Activated T-cell treated with anti-CD3 and anti-CD28 coated beads, Interleukin-2, amount 50 U/mL, for 24 hours (primary cell): ENCODE measurements at regions not wholly inside any gene's neighbourhood (a gene's known extent, or its start where the extent isn't known, plus 50 kb on each side); places are given as distances from the start of the nearest gene placed in this dataset.
"Not testable (repeated sequence)": the region's sequence is repeated elsewhere in the genome, so short reads cannot be mapped to it uniquely, and the experiment has no call there.

Experiments
- DNase-seq: peaks from one replicate; pipeline ENCODE4 v3.0.0-alpha.2; 2020
- H3K27ac Mint-ChIP-seq: 2 replicates; pipeline ENCODE4 v1.8.0; 2020; ENCODE audit warnings: mild to moderate bottlenecking, mixed read lengths
- H3K27me3 Mint-ChIP-seq: 2 replicates; pipeline ENCODE4 v1.8.0; 2020; ENCODE audit warnings: mixed read lengths
- H3K36me3 Mint-ChIP-seq: 2 replicates; pipeline ENCODE4 v1.8.0; 2020; ENCODE audit warnings: low read depth, mixed read lengths
- H3K4me1 Mint-ChIP-seq: 2 replicates; pipeline ENCODE4 v1.8.0; 2020; ENCODE audit warnings: low read depth, mixed read lengths
- H3K4me3 Mint-ChIP-seq: 2 replicates; pipeline ENCODE4 v1.8.0; 2020; ENCODE audit warnings: mild to moderate bottlenecking, moderate library complexity, mixed read lengths
- H3K9me3 Mint-ChIP-seq: 2 replicates; pipeline ENCODE4 v1.8.0; 2020; ENCODE audit warnings: mixed read lengths

DNA sequence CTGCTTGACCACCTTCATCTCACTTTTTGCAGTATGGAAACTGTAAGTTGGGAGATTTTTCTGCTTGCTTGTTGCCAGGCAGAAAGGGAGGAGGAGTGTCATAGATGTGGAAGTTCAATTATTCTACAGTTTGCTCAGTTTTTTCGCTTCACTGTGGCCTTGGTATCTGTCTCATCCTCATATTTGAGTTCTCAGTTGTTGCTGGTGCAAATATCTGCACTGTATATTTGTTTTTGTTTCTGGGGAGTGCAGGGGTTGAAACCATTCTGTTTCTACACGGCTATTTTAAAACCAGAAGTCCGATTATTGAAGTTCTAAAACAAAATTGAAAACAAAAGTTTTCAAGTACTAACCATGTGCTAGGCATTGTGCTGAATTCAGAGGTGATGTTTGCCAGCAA lies 153.4 kb downstream of the JRKL start:
- Mint-ChIP-seq H3K27me3 (peaks cover 3% of the 10 kb centered on the region), H3K4me3 (no peak overlapping the region), H3K4me1 (no peaks in the 10 kb centered on the region), H3K27ac (no peak overlapping the region), H3K36me3 (no peaks in the 10 kb centered on the region), H3K9me3 (no peaks in the 10 kb centered on the region)
- DNase-seq = no peak

DNA sequence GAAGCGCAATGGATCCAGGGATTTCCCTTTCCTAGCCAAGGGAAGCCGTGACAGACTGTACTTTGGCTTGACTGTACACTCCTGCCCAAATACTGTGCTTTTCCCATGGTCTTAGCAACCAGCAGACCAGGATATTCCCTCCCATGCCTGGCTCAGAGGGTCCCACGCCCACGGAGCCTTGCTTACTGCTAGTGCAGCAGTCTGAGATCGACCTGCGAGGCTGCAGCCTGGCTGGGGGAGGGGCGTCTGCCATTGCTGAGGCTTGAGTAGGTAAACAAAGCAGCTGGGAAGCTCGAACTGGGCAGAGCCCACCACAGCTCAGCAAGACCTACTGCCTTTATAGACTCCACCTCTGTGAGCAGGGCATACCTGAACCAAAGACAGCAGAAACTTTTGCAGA lies 155.4 kb downstream of the JRKL start:
- H3K27ac Mint-ChIP-seq, H3K9me3 Mint-ChIP-seq, H3K4me3 Mint-ChIP-seq, H3K27me3 Mint-ChIP-seq, H3K36me3 Mint-ChIP-seq, H3K4me1 Mint-ChIP-seq, DNase-seq: not testable (repeated sequence)

DNA sequence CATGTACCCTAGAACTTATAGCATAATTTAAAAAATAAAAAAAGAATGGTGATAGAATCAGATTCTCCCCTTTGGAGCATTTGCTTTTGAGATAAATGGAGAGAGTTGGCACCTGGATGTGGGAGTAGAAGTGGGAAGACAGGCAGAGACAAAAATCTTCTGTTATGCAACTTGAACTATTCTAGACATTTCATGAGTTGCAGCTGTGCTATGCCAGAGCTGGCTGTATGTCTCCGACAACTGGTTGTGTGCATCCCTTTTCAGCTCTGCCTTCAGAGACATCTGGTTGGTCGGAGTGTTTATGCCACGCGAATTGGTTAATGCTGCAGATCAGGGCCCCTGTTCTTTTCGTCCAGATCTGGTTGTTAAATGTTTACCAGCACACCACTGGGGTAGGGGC lies 161.3 kb downstream of the JRKL start:
- H3K9me3 Mint-ChIP-seq = no peaks in the 10 kb centered on the region
- DNase-seq = no peak
- H3K36me3 Mint-ChIP-seq = no peaks in the 10 kb centered on the region
- H3K4me3 Mint-ChIP-seq = no peak overlapping the region
- no peak overlapping the region for H3K27ac Mint-ChIP-seq
- H3K4me1 Mint-ChIP-seq = no peaks in the 10 kb centered on the region
- no peaks in the 10 kb centered on the region for H3K27me3 Mint-ChIP-seq

DNA sequence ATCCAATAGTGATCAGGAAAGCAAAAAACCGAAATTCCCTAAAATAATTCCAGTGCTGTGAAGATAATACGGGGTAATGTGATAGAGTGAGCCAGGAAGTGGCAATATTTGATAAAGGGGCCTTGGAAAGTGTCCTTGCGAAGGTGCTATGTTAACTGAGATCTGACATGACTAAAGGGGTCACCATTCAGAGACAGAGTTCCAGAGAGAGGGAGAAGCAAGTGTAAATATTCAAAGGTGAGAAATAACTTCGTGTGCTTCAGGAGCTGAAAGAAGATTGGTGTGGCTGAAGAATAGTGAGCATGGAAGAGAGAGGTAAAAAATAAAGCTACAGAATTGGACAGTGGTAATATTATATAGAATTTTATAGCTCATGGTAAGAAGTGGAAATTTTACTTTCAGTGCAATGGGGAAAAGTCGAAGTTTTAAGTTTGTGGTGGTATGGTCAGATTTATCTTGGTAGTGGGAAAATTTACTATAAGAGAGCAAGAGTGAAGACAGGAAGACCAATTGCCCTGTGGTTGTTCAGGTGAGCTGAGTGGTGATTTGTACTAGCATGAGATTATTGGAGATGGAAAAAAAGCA lies 164.5 kb downstream of the JRKL start:
- H3K36me3 Mint-ChIP-seq = no peaks in the 10 kb centered on the region
- no peak overlapping the region for H3K4me3 Mint-ChIP-seq
- H3K27me3 Mint-ChIP-seq = no peaks in the 10 kb centered on the region
- no peaks in the 10 kb centered on the region for H3K9me3 Mint-ChIP-seq
- DNase-seq = no peak
- H3K27ac Mint-ChIP-seq = no peak overlapping the region
- H3K4me1 Mint-ChIP-seq = no peaks in the 10 kb centered on the region

DNA sequence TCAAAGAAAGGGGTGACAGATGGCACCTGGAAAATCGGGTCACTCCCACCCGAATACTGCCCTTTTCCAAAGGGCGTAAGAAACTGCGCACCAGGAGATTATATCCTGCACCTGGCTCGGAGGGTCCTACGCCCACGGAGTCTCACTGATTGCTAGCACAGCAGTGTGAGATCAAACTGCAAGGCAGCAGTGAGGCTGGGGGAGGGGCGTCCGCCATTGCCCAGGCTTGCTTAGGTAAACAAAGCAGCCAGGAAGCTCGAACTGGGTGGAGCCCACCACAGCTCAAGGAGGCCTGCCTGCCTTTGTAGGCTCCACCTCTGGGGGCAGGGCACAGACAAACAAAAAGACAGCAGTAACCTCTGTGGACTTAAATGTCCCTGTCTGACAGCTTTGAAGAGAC lies 166.0 kb downstream of the JRKL start:
- DNase-seq, H3K4me1 Mint-ChIP-seq, H3K4me3 Mint-ChIP-seq, H3K36me3 Mint-ChIP-seq, H3K9me3 Mint-ChIP-seq, H3K27me3 Mint-ChIP-seq, H3K27ac Mint-ChIP-seq: not testable (repeated sequence)

DNA sequence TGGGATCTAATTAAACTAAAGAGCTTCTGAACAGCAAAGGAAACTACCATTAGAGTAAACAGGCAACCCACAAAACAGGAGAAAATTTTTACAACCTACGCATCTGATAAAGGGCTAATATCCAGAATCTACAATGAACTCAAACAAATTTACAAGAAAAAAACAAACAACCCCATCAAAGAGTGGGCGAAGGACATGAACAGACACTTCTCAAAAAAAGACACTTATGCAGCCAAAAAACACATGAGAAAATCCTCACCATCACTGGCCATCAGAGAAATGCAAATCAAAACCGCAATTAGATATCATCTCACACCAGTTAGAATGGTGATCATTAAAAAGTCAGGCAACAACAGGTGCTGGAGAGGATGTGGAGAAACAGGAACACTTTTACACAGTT lies 170.9 kb downstream of the JRKL start:
- not testable (repeated sequence) for H3K4me3 Mint-ChIP-seq, H3K9me3 Mint-ChIP-seq, DNase-seq, H3K27me3 Mint-ChIP-seq, H3K27ac Mint-ChIP-seq, H3K36me3 Mint-ChIP-seq, H3K4me1 Mint-ChIP-seq

DNA sequence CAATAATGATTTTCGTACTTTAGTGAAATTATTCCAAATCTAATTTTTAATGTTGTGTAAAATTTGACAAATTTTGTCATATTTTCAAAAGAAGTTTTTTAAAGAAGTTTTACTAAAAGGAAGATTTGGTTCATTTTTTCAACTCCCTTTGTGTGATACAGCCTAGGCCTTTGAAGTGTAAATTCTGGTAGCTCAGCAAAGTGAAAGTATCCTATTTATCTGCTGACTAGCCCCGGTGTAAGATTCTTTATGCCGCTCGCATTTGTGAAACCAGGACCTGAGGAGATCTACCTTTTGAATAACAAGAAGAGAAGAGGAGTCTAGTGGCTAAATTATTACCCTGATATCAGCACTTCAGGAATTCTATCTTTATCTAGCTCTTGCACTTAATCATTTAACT lies 177.4 kb downstream of the JRKL start:
- Mint-ChIP-seq H3K27ac (no peak overlapping the region), H3K4me1 (no peaks in the 10 kb centered on the region), H3K27me3 (no peaks in the 10 kb centered on the region), H3K9me3 (no peaks in the 10 kb centered on the region), H3K36me3 (no peaks in the 10 kb centered on the region), H3K4me3 (no peak overlapping the region)
- DNase-seq = no peak

DNA sequence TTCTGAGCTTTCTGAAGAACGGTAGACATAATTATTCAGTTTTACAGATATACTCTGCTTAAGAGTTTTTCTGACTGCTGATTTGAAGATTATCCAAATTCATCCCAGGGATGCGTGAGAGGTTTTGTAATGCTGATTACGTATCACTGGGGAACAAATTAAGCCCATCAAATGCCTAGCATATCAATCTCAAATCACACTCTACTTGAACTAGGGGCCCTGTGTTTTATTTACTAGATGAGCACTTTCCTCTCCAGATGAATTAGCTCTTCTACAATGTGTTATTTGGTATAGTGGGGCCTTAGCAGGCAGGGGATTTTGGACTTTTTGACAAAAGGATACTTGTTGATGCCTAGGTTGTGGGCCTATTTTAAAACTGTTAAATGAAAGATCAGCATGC lies 177.9 kb downstream of the JRKL start:
- Mint-ChIP-seq H3K4me3 (no peak overlapping the region), H3K27me3 (no peaks in the 10 kb centered on the region), H3K4me1 (no peaks in the 10 kb centered on the region), H3K36me3 (no peaks in the 10 kb centered on the region), H3K9me3 (no peaks in the 10 kb centered on the region), H3K27ac (no peak overlapping the region)
- DNase-seq = no peak

DNA sequence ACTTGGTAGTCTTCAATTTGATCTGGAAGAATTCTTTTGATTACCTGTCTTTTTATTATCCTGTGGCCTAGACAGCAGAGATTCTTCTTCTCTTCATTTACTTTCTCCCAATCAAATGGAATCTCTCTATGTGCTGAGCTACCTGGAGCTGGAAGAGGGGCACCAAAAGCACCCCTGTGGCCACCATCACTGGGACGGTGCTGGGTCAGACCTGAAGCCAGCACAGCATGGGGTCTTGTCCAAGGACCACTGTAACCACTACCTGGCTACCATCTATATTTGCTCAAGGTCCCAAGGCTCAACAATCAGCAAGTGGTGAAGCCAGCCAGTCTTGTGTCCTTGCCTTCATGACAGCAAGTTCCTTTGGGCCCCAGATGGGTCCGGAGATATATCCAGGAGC lies 186.6 kb downstream of the JRKL start:
- Mint-ChIP-seq H3K9me3 (no peaks in the 10 kb centered on the region), H3K27me3 (no peaks in the 10 kb centered on the region), H3K4me1 (no peaks in the 10 kb centered on the region), H3K4me3 (no peak overlapping the region), H3K36me3 (no peaks in the 10 kb centered on the region), H3K27ac (no peak overlapping the region)
- DNase-seq = no peak

DNA sequence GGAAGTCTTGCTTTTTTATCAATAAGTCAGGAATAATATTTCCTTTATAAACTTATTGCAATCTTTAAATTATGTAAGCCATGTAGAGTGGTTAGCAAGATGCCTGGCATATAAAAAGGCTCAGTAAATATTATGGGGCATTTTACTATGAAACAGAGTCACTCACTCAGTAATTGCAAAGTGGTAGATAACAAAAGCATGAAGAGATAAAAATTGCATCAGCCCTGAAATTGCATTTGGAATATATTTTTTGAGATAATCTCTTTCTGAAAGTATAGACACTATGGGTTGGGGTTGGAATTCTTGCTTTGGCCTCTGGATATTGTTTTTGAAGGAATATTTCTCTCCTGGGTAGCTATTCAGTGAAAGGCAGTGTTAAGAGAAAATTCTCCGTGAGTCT lies 188.6 kb downstream of the JRKL start:
- Mint-ChIP-seq H3K4me3 (no peak overlapping the region), H3K36me3 (no peaks in the 10 kb centered on the region), H3K4me1 (no peaks in the 10 kb centered on the region), H3K27ac (no peak overlapping the region), H3K9me3 (no peaks in the 10 kb centered on the region), H3K27me3 (no peaks in the 10 kb centered on the region)
- DNase-seq = no peak

DNA sequence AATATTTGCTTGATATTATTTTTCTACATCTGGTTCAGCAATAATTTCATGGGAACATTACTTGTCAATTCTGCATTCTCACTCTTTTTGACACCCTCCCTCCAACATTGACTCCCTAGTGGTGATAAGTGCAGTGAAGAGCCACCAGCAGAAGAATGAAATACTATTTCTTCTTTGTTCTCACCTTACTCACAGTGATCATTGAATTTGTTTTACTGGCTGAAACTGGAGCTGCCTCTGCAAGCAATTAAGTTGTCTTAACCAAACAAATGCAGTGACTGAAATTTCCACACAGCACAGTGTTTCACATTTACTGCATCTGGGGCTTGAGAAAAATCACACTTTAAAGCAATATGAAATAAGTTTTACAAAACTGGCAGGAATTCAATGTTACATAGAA lies 189.8 kb downstream of the JRKL start:
- Mint-ChIP-seq H3K4me1 (no peaks in the 10 kb centered on the region), H3K36me3 (no peaks in the 10 kb centered on the region), H3K27ac (no peak overlapping the region), H3K4me3 (no peak overlapping the region), H3K9me3 (no peaks in the 10 kb centered on the region), H3K27me3 (no peaks in the 10 kb centered on the region)
- no peak for DNase-seq

DNA sequence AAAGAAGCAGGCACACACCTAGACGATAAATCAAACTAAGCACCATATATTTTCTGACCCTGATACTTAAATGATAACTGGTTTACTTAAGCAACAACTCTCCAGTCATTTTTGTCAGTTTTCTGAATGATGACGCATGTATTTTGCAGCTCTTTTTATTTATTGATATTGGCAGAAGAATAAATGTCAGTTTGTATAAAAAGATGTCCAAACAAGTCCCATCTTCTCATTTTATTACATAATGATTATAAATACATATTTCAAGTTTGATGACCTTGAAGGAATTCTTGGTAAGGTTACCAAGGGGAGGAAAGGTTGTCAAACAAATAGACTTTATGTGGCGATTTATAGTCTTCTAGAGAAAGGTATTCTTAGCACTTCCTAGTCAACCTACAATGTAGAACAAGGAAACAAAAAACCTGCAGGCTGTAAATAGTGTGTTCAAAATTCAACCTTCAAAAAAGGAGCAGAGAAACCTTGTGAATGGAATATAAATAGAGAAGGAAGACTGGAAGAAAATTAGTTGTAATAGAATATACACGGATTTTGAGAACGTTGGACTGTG lies 190.7 kb downstream of the JRKL start:
- H3K4me3 Mint-ChIP-seq = no peak overlapping the region
- no peaks in the 10 kb centered on the region for H3K9me3 Mint-ChIP-seq
- no peaks in the 10 kb centered on the region for H3K4me1 Mint-ChIP-seq
- no peaks in the 10 kb centered on the region for H3K27me3 Mint-ChIP-seq
- no peak for DNase-seq
- no peaks in the 10 kb centered on the region for H3K36me3 Mint-ChIP-seq
- no peak overlapping the region for H3K27ac Mint-ChIP-seq

DNA sequence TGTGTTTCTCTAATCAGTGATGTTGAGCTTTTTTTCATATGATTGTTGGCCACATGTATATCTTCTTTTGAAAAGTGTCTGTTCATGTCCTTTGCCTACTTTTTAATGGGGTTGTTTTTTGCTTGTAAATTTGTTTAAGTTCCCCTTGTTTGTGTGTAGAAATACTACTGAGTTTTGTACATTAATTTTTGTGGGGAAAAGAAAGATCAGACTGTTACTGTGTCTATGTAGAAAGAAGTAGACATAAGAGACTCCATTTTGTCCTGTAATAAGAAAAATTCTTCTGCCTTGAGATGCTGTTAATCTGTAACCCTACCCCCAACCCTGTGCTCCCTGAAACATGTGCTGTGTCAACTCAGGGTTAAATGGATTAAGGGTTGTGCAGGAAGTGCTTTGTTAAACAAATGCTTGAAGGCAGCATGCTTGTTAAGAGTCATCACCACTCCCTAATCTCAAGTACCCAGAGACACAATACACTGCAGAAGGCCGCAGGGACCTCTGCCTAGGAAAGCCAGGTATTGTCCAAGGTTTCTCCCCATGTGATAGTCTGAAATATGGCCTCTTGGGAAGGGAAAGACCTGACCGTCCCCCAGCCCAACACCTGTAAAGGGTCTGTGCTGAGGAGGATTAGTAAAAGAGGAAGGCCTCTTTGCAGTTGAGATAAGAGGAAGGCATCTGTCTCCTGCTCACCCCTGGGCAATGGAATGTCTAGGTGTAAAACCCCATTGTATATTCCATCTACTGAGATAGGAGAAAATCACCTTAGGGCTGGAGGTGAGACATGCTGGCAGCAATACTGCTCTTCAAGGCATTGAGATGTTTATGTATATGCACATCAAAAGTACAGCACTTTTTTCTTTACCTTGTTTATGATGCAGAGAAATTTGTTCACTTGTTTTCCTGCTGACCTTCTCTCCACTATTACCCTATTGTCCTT lies 196.4 kb downstream of the JRKL start:
- H3K4me3 Mint-ChIP-seq, H3K27me3 Mint-ChIP-seq, DNase-seq, H3K9me3 Mint-ChIP-seq, H3K4me1 Mint-ChIP-seq, H3K36me3 Mint-ChIP-seq, H3K27ac Mint-ChIP-seq: not testable (repeated sequence)

DNA sequence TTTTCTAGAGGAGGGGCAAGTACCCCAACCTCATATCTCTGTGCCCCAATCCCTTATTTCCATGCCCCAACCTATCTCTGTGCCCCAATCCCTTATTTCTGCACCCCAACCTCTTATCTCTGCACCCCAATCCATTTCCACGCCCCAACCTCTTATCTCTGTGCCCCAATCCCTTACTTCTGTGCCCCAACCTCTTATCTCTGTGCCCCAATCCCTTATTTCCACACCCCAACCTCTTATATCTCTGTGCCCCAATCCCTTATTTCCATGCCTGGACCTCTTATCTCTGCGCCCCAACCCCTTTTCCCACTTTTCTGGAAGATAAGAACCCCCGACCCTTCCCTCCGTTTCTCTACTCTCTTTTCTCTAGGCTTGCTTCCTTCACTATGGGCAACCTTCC lies 199.0 kb downstream of the JRKL start:
- not testable (repeated sequence) for H3K9me3 Mint-ChIP-seq, DNase-seq, H3K36me3 Mint-ChIP-seq, H3K27ac Mint-ChIP-seq, H3K4me1 Mint-ChIP-seq, H3K4me3 Mint-ChIP-seq, H3K27me3 Mint-ChIP-seq

DNA sequence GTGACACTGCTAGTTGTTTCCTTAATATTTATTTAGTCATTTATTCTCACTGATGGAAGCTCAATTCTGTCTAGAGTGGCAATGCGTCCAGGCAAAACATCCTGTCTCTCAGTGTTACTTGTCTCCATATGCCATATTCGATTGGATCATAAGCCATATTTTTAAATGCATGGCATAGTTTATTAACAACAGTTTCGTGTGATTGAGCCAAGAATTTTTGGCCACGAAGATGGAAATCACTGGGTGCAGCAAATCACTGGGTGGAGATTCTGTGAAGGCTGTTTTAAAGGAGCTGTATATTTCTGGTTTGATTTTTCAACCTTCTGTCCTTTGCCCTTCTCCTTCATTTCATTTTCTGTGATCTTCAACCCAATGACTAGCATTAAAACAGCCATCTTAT lies 205.2 kb downstream of the JRKL start:
- H3K36me3 Mint-ChIP-seq = no peaks in the 10 kb centered on the region

More for the DNA sequence above, 205.2 kb downstream of the JRKL start:
- Mint-ChIP-seq H3K27me3 (no peaks in the 10 kb centered on the region), H3K9me3 (no peaks in the 10 kb centered on the region), H3K27ac (no peak overlapping the region), H3K4me3 (no peak overlapping the region), H3K4me1 (no peaks in the 10 kb centered on the region)
- DNase-seq = no peak
